Hippocampal formation (tissue), 2 donors: ENCODE measurements at regions not wholly inside any gene's neighbourhood (a gene's known extent, or its start where the extent isn't known, plus 50 kb on each side); places are given as distances from the start of the nearest gene placed in this dataset.

Source experiments
- DNase-seq, 2 donors: peaks; one replicate each; lab custom pipeline; 2025; lab: John Stamatoyannopoulos, UW

DNA sequence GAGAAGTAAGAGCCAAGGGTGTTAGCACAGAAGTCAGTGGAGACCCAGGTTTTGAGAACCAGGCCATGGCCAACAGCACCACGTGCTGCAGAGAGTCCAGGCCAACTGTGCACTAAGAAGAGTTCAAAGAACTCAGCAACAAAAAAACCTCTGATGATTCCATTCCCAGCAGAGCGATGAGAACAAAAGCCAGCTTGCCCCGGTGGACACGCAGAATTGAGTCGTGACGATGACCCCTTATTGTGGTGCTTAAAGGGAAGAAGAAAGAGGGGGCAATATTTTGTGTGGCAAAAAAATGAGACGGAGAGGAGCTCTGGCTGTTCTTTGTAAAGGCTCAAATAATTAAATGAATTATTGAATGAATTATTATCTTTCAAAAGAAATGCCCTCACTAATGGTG is 468.3 kb upstream of the AUTS2 start:
- DNase-seq, result no peak

DNA sequence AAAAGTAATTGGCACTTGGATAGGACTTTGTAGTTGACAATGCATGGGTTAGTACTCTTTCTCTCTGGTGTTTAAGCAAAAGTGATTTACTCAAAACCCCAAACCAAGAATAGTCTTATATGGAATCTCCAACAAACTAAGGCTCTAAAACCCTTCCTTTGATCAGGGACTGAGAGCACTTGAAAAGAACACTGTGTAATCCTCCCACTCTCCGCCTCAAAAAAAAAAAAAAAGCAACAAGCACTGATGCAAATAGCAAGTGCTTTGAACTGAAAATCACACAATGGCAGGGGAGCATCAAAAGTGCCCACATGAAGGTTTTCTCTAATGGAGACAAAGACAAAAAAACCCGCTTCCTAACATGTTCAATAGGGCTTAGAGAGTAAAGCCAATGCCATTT is 467.9 kb upstream of the AUTS2 start:
- DNase-seq, result no peak

DNA sequence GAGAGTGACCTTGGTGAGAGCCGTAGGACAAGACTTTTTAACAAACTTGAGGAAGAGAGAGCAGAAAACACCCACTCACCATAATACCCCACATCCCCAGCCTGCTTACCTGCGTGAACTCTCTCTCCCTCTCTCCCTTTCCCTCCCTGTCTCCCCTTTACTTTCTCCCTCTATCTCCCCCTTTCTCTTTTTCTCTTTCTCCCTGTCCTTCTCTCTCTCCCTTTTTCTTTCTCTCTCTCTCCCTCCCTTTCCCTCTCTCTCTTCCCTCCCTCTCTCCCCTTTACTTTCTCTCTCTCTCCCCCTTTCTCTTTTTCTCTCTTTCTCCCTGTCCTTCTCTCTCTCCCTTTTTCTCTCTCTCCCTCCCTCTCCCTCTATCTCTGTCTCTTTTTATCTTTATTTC is 464.0 kb upstream of the AUTS2 start:
- no peak for DNase-seq

DNA sequence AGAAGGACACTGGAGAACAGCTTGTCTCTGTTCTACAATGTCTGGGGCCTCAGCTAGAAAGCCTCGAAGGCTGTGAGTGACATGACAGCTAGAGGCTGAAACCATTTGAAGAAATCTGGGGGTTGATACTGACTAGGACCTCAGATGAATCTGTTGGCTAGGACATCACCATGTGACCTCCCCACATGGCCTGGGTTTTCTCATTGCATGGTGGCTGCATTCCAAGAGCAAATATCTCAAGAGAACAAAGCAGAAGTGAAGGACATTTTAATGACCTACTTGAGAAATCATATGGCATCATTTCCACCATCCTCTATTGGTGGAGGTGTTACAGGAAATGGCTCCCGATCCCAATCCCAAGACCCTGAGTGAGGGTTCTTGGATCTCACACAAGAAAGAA is 450.6 kb upstream of the AUTS2 start:
- DNase-seq, result no peak

DNA sequence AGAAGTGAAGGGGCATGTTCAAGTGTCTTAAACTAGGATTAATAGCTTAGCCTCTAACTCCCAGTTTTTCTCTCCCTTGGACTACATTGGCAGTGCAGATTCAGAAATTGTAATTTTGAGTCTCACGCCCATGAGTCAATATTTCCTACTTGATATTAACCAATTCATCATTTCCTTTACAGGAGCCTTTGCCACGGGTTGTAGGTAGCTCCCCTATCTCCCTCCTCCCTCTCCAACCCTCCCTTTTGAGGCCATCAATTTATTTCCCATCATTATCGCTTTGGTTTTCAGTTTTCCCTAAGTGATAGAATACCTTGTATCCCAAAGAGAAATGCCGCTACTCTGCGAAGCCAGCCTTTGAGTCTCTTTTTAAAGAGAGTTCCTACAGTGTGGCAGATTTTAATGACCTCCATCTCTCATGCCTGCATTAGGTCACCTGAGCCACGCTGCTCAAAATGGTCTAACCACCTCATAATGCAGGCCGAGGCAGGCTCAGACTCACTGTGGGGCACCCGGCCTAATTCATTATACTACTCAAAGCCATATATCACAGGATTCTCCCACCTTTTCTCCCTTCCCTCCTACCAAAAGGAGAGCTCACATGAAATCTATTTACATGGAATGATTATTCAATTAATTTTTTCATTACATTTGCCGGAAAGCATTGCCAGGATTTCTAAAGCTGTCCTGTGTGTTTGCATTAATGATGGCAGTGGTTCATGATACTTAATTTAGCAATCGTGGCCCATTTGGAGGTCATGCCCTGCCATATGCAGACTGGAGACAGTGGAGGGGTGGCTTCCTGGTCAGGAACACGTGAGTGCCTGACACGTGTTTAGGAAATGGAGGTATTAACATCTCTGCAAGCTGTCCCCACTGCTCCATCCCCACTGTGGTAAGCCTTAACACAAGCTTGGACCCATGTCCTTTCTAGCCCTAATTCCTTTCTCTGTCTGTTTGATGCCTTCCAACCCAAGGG is 448.2 kb upstream of the AUTS2 start:
- DNase-seq, result no peak

DNA sequence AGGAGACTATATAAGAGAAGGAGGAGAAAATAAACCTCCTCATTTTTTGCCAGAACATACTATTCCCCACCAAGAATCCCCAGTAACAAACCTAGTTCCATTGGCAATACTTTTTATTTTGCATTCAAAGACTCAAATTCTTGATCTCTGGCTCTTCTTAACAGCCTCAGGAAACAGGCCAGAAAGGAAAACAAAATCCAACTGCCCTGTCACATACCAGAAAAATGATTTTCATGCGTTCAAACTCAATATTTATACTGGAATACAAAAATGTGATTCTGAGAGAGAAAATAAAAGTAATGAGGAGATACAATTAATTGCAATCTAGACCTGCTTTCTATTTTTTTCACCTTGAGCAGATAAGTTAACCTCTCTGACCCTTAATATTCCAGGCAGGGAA is 435.9 kb upstream of the AUTS2 start:
- DNase-seq, result no peak

DNA sequence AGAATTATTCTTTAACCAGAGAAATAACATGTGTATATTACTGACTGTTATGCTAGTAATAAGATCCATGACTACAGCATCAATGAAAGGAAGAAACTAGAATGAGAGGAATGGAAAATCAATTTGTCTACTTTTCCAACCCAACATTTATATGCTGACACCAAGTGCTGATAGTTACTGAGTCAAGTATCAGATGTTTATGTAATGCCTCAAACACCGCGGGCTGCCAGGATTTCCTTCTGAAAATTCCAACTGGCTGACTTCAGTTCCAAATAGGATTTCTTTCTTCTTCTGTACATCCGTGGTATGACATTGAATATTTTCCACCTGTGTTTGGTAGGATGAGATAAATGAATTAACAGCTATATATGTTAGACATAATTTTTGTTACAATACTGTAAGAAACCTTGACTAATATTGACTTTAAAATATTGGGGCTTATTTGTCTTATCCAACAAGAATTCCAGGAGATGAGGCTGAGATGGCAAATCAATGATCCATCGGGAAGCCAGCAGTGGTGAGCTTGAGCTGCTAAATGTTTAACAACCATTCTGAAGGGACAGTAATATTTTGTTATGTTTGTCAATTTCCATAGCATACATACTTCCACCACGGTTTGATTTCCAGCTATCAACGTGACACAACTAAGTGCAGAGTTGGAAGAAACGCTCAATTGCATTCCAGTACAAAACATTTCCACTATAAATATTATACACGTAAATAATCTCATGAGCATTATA is 435.2 kb upstream of the AUTS2 start:
- DNase-seq, result no peak

DNA sequence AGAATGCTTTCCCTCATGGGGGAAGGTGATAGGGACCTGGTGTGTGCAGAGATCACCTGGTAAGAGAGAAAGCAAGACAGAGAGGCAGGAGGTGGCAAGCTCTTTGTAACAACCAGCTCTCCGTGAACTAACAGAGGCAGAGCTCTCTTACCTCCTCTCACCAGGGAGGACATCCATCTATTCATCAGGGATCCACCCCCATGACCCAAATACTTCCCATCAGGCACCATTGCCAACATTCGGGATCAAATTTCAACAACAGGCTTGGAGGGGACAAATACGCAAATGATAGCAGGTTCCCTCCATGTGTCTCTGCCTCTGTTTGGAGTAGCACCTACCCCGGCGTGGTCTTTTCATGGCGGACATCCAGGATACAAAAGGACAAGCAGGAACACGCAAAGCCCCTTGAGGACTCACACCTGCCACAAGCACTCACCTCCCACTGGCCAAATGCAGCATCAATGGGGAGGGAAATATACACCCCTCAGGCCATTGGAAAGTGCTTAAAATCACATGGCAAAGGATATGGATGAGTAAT is 431.2 kb upstream of the AUTS2 start:
- DNase-seq, result no peak

DNA sequence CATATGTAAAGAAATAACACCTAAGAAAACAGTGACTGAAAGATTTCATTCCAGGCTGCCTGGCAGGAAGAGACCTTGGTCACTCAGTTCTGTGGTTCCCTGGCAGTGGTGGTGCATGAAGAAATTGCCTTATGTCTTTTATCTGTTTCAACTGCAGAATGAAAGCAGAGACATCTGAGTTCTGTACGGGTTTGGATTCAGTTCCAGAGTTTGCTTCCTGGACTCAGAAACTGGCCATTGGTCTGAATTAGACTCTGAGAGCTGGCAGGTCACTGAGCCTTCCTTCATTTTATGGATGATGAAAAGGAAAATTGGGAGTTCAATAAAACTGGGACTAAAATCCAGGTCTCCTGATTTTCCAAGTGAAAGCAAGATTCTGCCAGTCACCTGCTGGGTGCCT is 428.9 kb upstream of the AUTS2 start:
- DNase-seq, result no peak

DNA sequence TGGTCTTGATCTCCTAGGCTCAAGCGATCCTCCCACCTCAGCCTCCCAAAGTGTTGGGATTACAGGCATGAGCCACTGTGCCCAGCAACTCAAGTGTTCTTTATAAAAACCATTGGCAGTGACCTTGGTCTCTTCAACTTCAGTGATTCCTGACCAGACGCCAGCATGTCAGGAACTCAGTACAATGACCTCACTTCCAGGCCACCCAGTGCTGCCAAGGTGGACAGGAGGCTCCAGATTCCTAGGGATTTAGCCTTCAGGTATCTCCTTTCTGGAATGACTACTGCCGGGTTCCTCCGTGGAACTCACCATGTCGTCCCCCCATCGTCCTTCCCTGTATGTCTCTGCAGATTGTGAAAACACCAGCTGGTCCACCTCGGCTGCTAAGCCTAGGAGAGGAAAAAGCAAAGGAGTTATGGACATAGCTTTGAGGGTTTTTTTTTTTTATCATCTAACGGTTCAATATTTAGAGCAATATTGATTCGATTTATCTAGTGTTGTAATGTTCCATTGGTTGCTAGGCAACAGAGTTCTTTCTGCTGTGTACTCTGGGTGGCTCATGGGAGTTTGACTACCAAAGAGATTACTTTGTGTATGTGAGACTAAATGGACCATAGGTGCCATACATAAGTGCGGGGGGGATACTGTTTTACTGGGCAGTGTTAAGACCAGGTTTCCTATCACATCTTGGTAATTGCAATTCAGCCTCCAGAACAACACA is 425.8 kb upstream of the AUTS2 start:
- no peak for DNase-seq

DNA sequence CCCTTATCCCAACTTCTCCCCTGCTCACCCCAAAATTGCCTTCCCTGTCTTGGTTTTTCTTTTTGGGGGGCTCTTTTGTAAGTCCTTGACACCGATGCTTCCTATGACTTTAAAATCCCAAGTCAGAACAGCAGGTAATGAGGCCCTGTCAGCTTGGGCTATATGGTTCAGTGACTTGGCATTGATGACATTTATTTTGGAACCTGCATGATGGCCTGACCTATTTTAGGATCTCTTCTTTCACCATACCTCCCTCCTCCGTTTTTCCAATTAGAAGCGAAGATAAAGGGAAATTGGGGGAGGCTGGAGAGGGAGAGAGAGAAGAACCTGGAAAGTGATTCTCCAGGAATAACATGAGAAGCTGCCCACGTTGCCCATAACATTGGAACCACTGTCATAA is 424.9 kb upstream of the AUTS2 start:
- no peak for DNase-seq

DNA sequence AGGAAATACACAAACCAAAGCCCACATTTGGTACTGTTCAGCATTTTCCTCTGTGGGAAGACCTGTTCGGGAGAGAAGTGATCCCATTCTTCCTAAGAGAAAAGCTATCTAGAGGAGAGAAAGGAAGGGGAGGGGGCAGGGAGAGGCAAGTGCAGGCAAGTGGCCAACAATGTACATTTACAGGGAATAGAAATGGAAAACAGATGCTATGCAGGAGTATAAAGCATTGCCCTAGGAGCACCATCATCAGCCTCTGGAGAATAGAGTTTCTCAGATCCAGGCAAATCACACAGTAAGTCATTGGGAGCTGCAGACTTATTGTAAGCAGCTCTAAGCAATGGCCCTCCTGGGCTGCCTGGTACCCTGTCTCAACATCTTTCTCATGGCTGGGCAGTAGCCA is 424.4 kb upstream of the AUTS2 start:
- DNase-seq, result no peak

DNA sequence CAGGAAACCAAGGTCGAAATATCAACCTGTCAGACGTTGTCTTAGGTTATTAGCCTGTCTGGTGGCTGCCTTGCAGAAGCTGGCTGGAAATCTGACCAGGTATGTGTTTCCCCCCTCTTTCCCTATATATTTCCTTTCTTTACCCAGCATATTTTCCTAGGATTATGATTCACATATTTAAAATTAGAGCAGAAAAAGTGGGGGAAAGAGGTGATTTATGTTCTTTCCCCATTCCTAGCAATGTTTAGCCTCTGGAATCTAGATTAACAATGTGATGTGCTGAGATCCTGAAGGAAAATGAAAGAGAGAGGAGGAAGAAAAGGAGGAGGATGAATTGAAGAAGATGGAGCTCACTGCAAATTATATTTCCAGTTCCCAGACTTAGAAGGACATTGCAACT is 421.4 kb upstream of the AUTS2 start:
- DNase-seq, result no peak

DNA sequence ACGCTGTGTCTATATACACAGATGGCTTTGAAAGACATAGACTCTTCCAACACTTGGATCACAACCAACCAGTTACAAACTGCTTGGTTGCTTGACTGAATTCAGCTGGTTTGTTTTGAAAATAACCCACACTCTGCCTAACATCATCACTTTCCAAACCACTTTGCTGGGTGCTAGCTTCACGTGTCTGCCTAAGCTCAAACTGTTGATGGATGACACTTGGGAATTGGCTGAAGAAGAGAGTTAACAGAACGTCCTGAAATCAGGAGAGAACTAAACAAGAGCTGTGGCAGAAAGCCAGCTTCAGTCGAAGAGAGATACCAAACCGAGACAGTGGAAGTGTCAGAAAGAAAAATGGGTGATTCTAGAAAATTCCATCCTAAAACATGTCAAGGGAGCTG is 420.8 kb upstream of the AUTS2 start:
- DNase-seq, result no peak

DNA sequence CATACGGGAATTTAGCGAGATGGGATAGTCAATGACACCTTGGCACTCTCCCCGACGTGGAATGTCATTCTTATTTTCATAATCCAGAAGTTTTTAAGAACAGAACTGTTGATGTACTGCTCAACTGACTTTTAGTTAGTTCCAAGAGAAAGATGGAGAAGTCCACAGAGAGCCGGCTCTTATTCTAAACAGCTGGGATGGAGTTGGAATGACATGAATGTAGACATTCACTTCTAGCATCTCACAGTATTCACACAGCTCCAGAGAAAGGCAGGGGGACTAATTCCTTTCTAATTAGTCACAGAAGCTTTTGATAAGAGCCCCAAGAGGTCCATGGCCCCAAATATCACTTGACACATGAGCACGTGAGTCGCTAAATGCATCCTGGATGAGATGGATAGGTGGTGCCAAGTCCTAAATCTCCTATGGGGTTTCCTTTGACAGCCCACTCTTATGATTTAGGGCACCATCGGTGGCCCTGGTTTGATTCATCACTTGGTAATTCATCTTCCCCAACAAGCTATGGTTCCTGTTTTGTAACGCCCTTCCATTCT is 420.3 kb upstream of the AUTS2 start:
- no peak for DNase-seq

DNA sequence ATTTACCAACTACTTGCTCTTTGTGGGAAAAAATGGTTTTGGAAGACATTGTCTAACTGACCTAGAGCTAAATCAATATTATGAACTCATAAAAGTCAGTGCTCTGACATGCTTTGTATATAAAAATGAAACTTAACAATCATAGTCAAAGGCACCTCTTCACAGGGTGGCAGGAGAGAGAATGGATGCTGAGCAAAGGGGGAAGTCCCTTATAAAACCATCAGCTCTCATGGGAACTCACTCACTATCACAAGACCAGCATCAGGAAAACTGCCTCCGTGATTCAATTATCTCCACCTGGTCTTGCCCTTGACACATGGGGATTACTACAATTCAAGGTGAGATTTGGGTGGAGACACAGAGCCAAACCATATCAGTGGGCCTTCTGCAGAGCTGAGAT is 417.6 kb upstream of the AUTS2 start:
- no peak for DNase-seq

DNA sequence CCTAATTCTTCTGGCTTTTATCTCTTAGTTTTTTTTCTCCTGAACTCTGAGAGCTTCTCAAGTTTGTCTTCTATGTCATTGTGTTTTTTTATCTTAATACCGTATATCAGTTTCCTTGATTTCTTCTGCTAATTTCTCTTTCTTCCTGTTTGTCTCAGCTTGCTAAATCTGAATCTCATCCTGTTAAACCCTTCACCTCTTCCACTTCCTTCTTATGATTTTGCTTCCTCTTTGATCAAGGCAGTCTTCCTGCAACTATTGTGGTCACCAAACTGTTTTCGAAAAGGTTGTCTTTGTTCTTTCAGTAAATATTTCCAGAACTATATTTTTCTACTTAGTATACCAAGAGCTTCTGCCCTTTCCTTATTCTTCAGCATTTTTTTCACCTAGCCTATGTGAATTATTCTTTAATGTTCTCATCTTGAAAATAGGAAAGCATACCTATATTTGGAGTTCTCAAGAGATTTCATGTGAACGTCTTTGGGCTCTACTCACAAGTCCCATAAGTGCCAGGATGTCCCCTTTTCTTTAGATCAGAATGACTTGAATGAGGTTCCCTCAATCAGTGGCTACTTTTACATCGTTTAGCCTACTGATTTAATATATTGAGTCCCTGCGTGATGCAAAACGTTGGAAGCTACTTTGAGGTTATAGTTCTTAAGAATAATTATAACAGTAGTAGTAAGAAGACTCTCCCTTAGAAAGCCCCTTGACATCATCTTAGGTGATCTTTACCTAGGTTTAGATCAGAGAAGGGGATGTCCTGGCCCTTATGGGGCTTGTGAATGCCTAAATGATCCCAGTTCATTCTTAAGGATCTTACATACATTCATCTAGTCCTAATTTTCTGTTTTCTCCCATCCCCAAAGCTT is 415.4 kb upstream of the AUTS2 start:
- DNase-seq, result no peak

DNA sequence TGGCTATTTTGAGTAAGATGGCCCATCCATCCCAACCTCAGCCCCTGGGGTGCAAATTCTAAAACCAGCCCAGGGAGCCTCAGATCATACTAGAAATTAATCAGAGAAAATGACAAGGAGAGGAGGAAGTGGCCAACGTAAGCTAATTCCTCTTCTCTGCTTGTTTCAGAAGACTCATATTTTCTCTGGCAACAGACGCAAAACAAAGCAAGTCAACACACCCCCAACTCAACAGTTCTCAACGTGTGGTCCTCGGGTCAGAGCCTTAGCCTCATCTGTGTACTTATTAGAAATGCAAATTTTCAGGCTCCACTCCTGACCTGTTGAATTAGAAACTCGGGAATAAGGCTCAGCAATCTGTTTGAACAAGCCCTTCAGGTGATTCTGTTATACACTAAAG is 413.9 kb upstream of the AUTS2 start:
- no peak for DNase-seq

DNA sequence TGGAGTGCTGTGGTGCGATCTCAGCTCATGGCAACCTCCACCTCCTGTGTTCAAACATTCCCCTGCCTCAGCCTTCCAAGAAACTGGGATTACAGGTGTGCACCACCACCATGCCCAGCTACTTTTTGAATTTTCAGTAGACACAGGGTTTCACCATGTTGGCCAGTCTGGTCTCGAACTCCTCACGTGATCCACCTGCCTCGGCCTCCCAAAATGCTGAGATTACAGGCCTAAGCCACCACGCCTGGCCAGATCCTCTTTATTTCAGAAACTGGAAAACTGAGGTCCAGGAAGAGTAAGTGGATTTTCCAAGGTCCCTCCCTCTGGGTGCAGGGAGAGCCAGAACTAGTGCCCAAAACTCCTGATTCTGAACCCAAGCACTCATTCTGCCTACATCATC is 413.1 kb upstream of the AUTS2 start:
- no peak for DNase-seq

DNA sequence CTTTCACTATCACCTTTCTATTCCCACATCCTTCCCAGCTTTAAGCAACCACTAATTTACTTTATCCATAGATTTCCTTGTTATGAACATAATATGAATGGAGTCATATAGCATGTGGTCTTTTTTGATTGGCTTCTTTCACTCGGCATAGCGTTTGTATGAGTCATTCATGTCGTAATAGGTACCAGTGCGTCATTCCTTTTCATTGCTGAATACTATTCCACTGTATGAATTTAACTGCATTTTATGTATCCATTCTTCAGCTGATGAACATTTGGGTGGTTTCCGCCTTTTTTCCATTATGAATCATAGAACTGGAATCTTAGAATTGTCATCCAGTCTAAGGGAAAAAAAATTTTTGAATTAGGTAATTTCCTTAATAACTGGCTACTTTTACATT is 411.3 kb upstream of the AUTS2 start:
- no peak for DNase-seq

DNA sequence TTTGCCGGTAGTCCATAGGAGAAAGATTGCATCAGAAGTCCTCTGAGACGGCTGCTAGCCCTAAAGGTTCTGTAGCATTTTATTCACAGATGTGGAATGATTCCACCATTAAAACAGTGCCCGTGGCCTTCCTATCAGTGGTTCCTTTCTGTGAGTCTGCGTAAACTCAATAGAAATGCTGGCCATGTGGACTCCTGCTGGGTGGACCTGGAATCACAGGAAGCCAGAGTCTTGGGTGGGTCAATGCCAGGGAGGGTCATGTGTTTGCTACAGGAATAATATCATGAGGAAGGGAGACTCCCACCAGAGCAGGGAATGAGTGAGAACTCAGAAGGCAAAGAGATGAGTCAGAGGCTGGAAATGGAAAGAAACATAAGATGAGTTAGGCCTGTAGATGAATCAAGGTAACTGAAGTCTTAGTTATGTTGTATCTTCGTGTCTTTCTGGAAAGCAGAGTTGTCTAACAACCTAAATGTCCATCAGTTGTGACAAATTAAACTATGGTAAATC is 410.4 kb upstream of the AUTS2 start:
- no peak for DNase-seq
